NB4 (cell line): ENCODE measurements at regions not wholly inside any gene's neighbourhood (a gene's known extent, or its start where the extent isn't known, plus 50 kb on each side); places are given as distances from the start of the nearest gene placed in this dataset.

Source experiments
- DNase-seq: peaks from one replicate; pipeline ENCODE4 v3.0.0; 2010; ENCODE audit warnings: low read depth
- H3K4me3 ChIP-seq: one replicate; pipeline ENCODE4 v1.5.1; 2011; ENCODE audit warnings: mild to moderate bottlenecking, low read depth, low read length, moderate library complexity
- CTCF ChIP-seq: IDR thresholded peaks from one replicate; pipeline ENCODE4 v1.5.1; 2012; ENCODE audit warnings: low read depth, low read length
- MAX ChIP-seq: IDR thresholded peaks from 2 replicates; pipeline ENCODE4 v1.6.1; 2011; ENCODE audit warnings: low read depth, low read length
- MYC ChIP-seq: IDR thresholded peaks from 2 replicates; pipeline ENCODE4 v1.6.1; 2011; ENCODE audit warnings: low read depth, low read length
- POLR2A ChIP-seq: IDR thresholded peaks from 2 replicates; pipeline ENCODE4 v1.6.1; 2011; ENCODE audit warnings: mild to moderate bottlenecking; ENCODE audit not compliant: insufficient read length; ENCODE audit errors: extremely low read depth

GRCh38 chr7:91771394-91771793, 109.1 kb downstream of the MTERF1 start:
- no peak for DNase-seq
- no peak for TF ChIP-seq CTCF
- TF ChIP-seq POLR2A, result no peak
- TF ChIP-seq MAX, result no peak
- TF ChIP-seq MYC, result no peak
- H3K4me3 ChIP-seq, result no peak overlapping the region

GRCh38 chr7:91771921-91772815, 108.3 kb downstream of the MTERF1 start:
- no peak overlapping the region for H3K4me3 ChIP-seq
- TF ChIP-seq POLR2A, result no peak
- no peak for TF ChIP-seq MAX
- no peak for TF ChIP-seq MYC
- no peak for TF ChIP-seq CTCF

GRCh38 chr7:91776171-91776570, 104.3 kb downstream of the MTERF1 start:
- H3K4me3 ChIP-seq, result no peak overlapping the region
- DNase-seq, result no peak
- TF ChIP-seq MAX, result no peak
- TF ChIP-seq POLR2A, result no peak
- TF ChIP-seq CTCF, result no peak

More at GRCh38 chr7:91771921-91772815, 108.3 kb downstream of the MTERF1 start:
- no peak for DNase-seq

- DNase-seq, result no peak
- TF ChIP-seq POLR2A (no peak), CTCF (no peak), MAX (no peak), MYC (no peak)
- H3K4me3 ChIP-seq, result no peak overlapping the region
Observed at GRCh38 chr7:91777522-91777921, 103.0 kb downstream of the MTERF1 start.

GRCh38 chr7:91778416-91778815, 102.1 kb downstream of the MTERF1 start:
- H3K4me3 ChIP-seq, result no peak overlapping the region
- TF ChIP-seq POLR2A, result no peak
- TF ChIP-seq CTCF, result no peak
- TF ChIP-seq MAX, result no peak
- no peak for TF ChIP-seq MYC
- DNase-seq, result no peak
